ENCODE measurements at regions not wholly inside any gene's neighbourhood (a gene's known extent, or its start where the extent isn't known, plus 50 kb on each side); places are given as distances from the start of the nearest gene placed in this dataset.

- H3K4me1 ChIP-seq (replicated peaks; ENCODE audit: insufficient read depth), result no peaks in the 10 kb centered on the region
Observed at GRCh38 chr16:76213860-76214259, 63.3 kb upstream of the CNTNAP4 start.

DNA sequence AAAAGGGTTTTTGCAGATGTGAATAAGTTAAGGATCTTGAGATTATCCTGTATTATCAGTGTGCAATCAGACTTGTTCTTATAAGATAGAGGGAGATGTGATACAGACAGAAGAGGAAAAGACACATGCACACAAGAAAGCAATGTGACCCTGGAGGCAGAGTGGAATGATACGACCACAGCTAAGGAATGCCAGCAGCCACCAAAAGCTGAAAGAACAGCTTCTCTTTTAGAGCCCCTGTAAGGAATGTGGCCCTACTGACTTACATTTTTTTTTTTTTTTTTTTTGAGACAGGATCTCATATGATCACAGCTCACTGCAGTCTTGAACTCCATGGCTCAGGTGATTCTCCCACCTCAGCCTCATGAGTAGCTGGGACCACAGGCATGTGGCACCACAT, 62.3 kb upstream of the CNTNAP4 start:
- BruUV-seq (replicated peaks), result no TSS peak
- no peak for DNase-seq
- Histone ChIP-seq H3K9me3 (ENCODE audit: insufficient read depth, low read depth) (no peaks in the 10 kb centered on the region), H3K36me3 (ENCODE audit: low read depth) (no peaks in the 10 kb centered on the region), H3K27me3 (ENCODE audit: insufficient read depth, low read depth) (no peaks in the 10 kb centered on the region), H3K79me2 (ENCODE audit: low read depth) (no peaks in the 10 kb centered on the region), H3K4me1 (replicated peaks; ENCODE audit: insufficient read depth) (no peaks in the 10 kb centered on the region), H2AFZ (no peak overlapping the region), H4K20me1 (ENCODE audit: insufficient read depth) (no peaks in the 10 kb centered on the region), H3K4me3 (no peak overlapping the region), H3K4me2 (no peak overlapping the region), H3K27ac (no peak overlapping the region), H3F3A (ENCODE audit: insufficient read depth, low read depth) (no peaks in the 10 kb centered on the region), H3K9me2 (ENCODE audit: insufficient read depth) (no peaks in the 10 kb centered on the region)
- TF ChIP-seq, protein P1, sequence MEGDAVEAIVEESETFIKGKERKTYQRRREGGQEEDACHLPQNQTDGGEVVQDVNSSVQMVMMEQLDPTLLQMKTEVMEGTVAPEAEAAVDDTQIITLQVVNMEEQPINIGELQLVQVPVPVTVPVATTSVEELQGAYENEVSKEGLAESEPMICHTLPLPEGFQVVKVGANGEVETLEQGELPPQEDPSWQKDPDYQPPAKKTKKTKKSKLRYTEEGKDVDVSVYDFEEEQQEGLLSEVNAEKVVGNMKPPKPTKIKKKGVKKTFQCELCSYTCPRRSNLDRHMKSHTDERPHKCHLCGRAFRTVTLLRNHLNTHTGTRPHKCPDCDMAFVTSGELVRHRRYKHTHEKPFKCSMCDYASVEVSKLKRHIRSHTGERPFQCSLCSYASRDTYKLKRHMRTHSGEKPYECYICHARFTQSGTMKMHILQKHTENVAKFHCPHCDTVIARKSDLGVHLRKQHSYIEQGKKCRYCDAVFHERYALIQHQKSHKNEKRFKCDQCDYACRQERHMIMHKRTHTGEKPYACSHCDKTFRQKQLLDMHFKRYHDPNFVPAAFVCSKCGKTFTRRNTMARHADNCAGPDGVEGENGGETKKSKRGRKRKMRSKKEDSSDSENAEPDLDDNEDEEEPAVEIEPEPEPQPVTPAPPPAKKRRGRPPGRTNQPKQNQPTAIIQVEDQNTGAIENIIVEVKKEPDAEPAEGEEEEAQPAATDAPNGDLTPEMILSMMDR (conservative IDR thresholded peaks at IDR 0.05), result no peak
- TF ChIP-seq EZH2 (IDR thresholded peaks at IDR 0.05; ENCODE audit: low read depth), result no peak
- ChIA-PET POLR2A (ENCODE audit: unreplicated experiment) (interaction anchor here (0.5 kb wide), 1 partner anchor 1988 kb away, joined by 3 read pairs; no protein-coding TSS in a partner anchor), CTCF (no interaction called here)
- intact Hi-C loops (cut with micrococcal nuclease; ENCODE audit: unreplicated experiment), result no loop called here

More at GRCh38 chr16:76213860-76214259, 63.3 kb upstream of the CNTNAP4 start:
- TF ChIP-seq, protein P1 (conservative IDR thresholded peaks at IDR 0.05), result no peak
- no peak for TF ChIP-seq EZH2 (IDR thresholded peaks at IDR 0.05; ENCODE audit: low read depth)
- CTCF ChIA-PET, result no interaction called here
- Histone ChIP-seq H3K4me3 (no peak overlapping the region), H3K4me2 (no peak overlapping the region), H2AFZ (no peak overlapping the region), H3K36me3 (ENCODE audit: low read depth) (no peaks in the 10 kb centered on the region), H3K27me3 (ENCODE audit: insufficient read depth, low read depth) (no peaks in the 10 kb centered on the region), H4K20me1 (ENCODE audit: insufficient read depth) (no peaks in the 10 kb centered on the region), H3K79me2 (ENCODE audit: low read depth) (no peaks in the 10 kb centered on the region), H3K27ac (no peak overlapping the region), H3K9me3 (ENCODE audit: insufficient read depth, low read depth) (no peaks in the 10 kb centered on the region), H3K9me2 (ENCODE audit: insufficient read depth) (no peaks in the 10 kb centered on the region), H3F3A (ENCODE audit: insufficient read depth, low read depth) (no peaks in the 10 kb centered on the region)
- intact Hi-C loops (cut with micrococcal nuclease; ENCODE audit: unreplicated experiment), result no loop called here
- DNase-seq, result no peak
- BruUV-seq (replicated peaks), result no TSS peak
- POLR2A ChIA-PET (ENCODE audit: unreplicated experiment), result no interaction called here

DNA sequence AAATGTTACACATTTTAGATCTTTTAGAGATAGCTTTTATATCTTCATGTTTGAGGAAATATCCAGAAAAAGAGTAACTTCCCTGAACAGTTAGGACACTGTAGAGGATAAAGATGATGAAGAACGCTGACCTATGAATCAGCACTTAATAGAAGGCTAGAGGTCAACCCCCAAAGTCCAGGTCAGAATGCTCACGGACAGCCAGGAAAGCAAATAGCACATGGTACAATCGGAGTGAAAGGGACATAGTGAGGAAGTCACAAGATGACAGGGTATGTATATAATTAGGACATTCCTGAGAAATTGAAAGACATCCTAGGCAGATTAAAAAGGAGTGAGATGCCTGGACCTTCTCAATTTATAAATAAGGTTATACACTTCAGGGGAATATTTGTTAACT, 55.1 kb upstream of the CNTNAP4 start:
- BruUV-seq (replicated peaks), result no TSS peak
- POLR2A ChIA-PET (ENCODE audit: unreplicated experiment), result no interaction called here

More for the DNA sequence above, 55.1 kb upstream of the CNTNAP4 start:
- H3K9me2 ChIP-seq (ENCODE audit: insufficient read depth), result no peaks in the 10 kb centered on the region
- no peak overlapping the region for H3K27ac ChIP-seq
- H3K4me2 ChIP-seq, result no peak overlapping the region
- intact Hi-C loops (cut with micrococcal nuclease; ENCODE audit: unreplicated experiment), result no loop called here
- no peaks in the 10 kb centered on the region for H3K9me3 ChIP-seq (ENCODE audit: insufficient read depth, low read depth)
- DNase-seq, result no peak
- no peaks in the 10 kb centered on the region for H3K4me1 ChIP-seq (replicated peaks; ENCODE audit: insufficient read depth)
- TF ChIP-seq, protein P1 (conservative IDR thresholded peaks at IDR 0.05), result no peak
- TF ChIP-seq EZH2 (IDR thresholded peaks at IDR 0.05; ENCODE audit: low read depth), result no peak
- CTCF ChIA-PET, result no interaction called here
- H3F3A ChIP-seq (ENCODE audit: insufficient read depth, low read depth), result no peaks in the 10 kb centered on the region
- no peak overlapping the region for H3K4me3 ChIP-seq
- H3K27me3 ChIP-seq (ENCODE audit: insufficient read depth, low read depth), result no peaks in the 10 kb centered on the region
- H4K20me1 ChIP-seq (ENCODE audit: insufficient read depth), result no peaks in the 10 kb centered on the region
- no peaks in the 10 kb centered on the region for H3K79me2 ChIP-seq (ENCODE audit: low read depth)
- no peak overlapping the region for H2AFZ ChIP-seq
- no peaks in the 10 kb centered on the region for H3K36me3 ChIP-seq (ENCODE audit: low read depth)
